ENCODE measurements at regions not wholly inside any gene's neighbourhood (a gene's known extent, or its start where the extent isn't known, plus 50 kb on each side); places are given as distances from the start of the nearest gene placed in this dataset.

DNA sequence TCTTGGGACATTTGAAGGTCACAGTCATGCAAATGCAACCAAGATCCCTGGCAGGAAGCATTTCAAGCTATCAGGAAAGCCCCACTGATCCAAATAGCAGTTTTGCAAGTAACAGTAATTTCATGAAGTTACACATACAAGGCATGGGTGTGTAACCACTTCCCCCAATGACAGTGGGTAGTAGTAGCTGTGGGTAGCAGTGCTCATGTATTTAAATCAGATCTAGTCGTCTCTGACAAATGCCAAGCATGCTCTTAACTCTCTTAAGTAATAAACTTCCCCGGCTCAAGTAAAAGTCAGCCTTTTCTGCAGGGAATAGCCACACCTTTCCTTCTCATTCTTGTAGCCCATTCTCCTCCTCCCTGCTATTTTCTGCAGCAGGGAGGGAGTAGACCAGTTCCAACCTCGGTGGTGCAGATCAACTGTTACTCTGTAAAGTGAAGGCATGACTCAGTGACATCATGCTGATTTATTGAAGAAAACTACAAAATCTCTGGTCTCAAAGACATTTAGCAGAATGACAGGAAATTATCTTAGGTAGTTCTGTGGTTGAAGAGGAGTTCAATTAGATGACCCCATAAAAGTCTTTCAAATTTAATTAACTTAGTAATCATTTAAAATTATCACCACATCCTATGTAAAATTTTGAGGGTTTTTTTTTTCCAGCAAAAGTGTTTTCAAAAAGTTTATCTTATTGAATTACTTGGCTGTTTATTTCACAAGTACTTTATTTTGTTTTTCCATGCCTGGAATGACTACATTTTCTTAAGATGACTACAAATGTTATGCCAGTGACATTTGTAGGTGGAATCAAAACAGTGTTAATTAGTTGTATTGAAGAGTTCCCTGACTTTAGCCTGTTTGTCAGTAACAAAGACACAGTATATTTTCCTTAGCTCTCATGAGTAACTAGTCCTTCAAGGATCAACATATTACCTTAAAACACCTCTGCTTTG is 568.3 kb downstream of the INHBA start:
- TF ChIP-seq, protein P1, sequence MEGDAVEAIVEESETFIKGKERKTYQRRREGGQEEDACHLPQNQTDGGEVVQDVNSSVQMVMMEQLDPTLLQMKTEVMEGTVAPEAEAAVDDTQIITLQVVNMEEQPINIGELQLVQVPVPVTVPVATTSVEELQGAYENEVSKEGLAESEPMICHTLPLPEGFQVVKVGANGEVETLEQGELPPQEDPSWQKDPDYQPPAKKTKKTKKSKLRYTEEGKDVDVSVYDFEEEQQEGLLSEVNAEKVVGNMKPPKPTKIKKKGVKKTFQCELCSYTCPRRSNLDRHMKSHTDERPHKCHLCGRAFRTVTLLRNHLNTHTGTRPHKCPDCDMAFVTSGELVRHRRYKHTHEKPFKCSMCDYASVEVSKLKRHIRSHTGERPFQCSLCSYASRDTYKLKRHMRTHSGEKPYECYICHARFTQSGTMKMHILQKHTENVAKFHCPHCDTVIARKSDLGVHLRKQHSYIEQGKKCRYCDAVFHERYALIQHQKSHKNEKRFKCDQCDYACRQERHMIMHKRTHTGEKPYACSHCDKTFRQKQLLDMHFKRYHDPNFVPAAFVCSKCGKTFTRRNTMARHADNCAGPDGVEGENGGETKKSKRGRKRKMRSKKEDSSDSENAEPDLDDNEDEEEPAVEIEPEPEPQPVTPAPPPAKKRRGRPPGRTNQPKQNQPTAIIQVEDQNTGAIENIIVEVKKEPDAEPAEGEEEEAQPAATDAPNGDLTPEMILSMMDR (IDR thresholded peaks at IDR 0.05; ENCODE audit: poor library complexity, severe bottlenecking): no peak
- TF ChIP-seq EZH2 (IDR thresholded peaks at IDR 0.05; ENCODE audit: borderline replicate concordance, insufficient read depth, low read length, poor library complexity, severe bottlenecking) (no peak), MXI1 (conservative IDR thresholded peaks at IDR 0.05; ENCODE audit: poor library complexity, severe bottlenecking) (no peak)

All from neural cell (in vitro differentiated cells).